ENCODE measurements at regions not wholly inside any gene's neighbourhood (a gene's known extent, or its start where the extent isn't known, plus 50 kb on each side); places are given as distances from the start of the nearest gene placed in this dataset.
A peak's percentile ranks its signal among the peaks of the same experiment; 100 is the strongest.
"Not testable (repeated sequence)": the region's sequence is repeated elsewhere in the genome, so short reads cannot be mapped to it uniquely, and the experiment has no call there.

DNA sequence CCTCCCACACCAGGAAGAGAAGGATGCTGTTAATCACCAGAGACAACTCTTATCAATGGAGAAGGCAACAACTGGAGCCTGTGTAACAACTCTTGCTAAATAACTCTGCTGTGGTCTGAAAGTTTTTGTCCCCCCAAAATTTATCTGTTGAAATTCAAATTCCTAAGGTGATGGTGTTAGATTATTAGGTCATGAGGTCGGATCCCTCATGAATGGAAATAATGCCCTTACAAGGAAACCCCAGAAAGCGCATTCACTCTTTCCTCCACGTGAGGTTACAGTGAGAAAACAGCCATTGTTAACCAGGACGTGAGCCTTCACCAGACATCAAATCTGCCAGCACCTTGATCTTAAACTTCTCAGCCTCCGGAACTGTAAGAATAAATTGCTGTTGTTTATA lies 141.9 kb upstream of the CXADR start:
- Mint-ChIP-seq H3K4me1 (ENCODE audit: low read depth in 2 of 2) (no peaks in the 10 kb centered on the region), H3K36me3 (ENCODE audit: insufficient read depth) (peaks cover 2% of the 10 kb centered on the region), H3K27ac (no peak overlapping the region), H3K9me3 (peaks cover 0 to 7% of the 10 kb centered on the region in 2 donors), H3K4me3 (no peak overlapping the region), H3K27me3 (peaks cover 0 to 7% of the 10 kb centered on the region in 2 donors)
- DNase-seq (no peak), ATAC-seq (replicated peaks) (no peak)

DNA sequence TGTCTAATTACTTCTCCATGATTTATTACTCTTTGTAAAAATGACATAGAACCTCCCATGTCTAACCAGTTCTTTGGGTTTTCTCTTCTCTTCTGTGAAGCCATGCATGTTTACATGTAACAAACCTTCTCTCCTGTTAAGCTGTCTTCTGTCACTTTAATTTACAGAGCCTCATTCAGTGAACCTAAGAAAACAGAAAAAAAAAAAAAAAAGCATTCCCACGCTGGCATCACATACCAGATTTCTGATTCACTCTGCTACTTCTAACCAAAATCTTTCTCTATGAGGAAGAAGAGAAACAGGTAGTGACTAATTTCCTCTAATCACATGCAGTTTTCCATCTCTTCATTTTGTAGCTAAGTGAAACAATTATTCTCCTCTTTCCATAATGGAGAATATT lies 141.4 kb upstream of the CXADR start:
- H3K36me3 Mint-ChIP-seq (ENCODE audit: insufficient read depth), result peaks cover 2% of the 10 kb centered on the region
- no peak overlapping the region for H3K27ac Mint-ChIP-seq
- DNase-seq (no peak), ATAC-seq (replicated peaks) (no peak)
- no peaks in the 10 kb centered on the region for H3K4me1 Mint-ChIP-seq (ENCODE audit: low read depth in 2 of 2)
- no peak overlapping the region for H3K4me3 Mint-ChIP-seq
- H3K9me3 Mint-ChIP-seq, result peaks cover 0 to 7% of the 10 kb centered on the region in 2 donors
- H3K27me3 Mint-ChIP-seq, result peaks cover 0 to 7% of the 10 kb centered on the region in 2 donors

GRCh38 chr21:17372200-17372599 lies 140.6 kb upstream of the CXADR start:
- peaks cover 0 to 7% of the 10 kb centered on the region in 2 donors for H3K27me3 Mint-ChIP-seq
- ATAC-seq (replicated peaks) (no peak), DNase-seq (no peak)
- no peak overlapping the region for H3K4me3 Mint-ChIP-seq
- H3K9me3 Mint-ChIP-seq, result peaks cover 0 to 7% of the 10 kb centered on the region in 2 donors
- peaks cover 2% of the 10 kb centered on the region for H3K36me3 Mint-ChIP-seq (ENCODE audit: insufficient read depth)
- no peak overlapping the region for H3K27ac Mint-ChIP-seq
- no peaks in the 10 kb centered on the region for H3K4me1 Mint-ChIP-seq (ENCODE audit: low read depth in 2 of 2)

- no peaks in the 10 kb centered on the region for H3K4me1 Mint-ChIP-seq (ENCODE audit: low read depth in 2 of 2)
- H3K4me3 Mint-ChIP-seq, result no peak overlapping the region
- H3K36me3 Mint-ChIP-seq (ENCODE audit: insufficient read depth), result no peaks in the 10 kb centered on the region
- no peaks in the 10 kb centered on the region for H3K27me3 Mint-ChIP-seq
- H3K9me3 Mint-ChIP-seq, result peaks cover 0 to 2% of the 10 kb centered on the region in 2 donors
- DNase-seq (no peak), ATAC-seq (replicated peaks) (no peak)
- H3K27ac Mint-ChIP-seq, result no peak overlapping the region
These were observed 126.3 kb upstream of the CXADR start for GRCh38 chr21:17386498-17386897.

- H3K4me1 Mint-ChIP-seq (ENCODE audit: low read depth in 2 of 2), result no peaks in the 10 kb centered on the region
- H3K4me3 Mint-ChIP-seq, result no peak overlapping the region
- H3K9me3 Mint-ChIP-seq, result peaks cover 0 to 2% of the 10 kb centered on the region in 2 donors
- no peaks in the 10 kb centered on the region for H3K36me3 Mint-ChIP-seq (ENCODE audit: insufficient read depth)
- ATAC-seq (replicated peaks) (peak; percentile 37), DNase-seq (peak; percentile 24 to 31 (median 26))
- H3K27ac Mint-ChIP-seq, result no peak overlapping the region
- H3K27me3 Mint-ChIP-seq, result no peaks in the 10 kb centered on the region
These were observed 125.7 kb upstream of the CXADR start for GRCh38 chr21:17387030-17387617.

DNA sequence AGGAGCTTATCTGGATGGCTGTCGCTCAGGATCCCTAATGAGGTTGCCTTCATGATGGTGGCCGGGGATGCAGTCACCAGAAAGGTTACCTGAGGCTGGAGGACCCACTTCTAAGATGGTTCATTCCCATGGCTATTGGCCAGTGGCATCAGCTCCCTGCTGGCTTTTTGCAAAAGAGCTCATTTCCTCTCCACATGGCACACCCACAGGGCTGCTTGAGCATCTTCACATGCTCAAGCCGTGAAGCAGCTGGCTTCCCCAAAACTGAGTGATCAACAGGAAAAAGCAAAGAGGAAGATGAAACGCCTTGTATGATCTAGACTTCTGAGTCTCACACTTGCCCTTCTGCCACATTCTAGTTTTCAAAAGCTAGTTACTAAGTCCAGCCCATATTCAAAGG lies 124.6 kb upstream of the CXADR start:
- no peak overlapping the region for H3K27ac Mint-ChIP-seq

GRCh38 chr21:17389311-17389710 lies 123.5 kb upstream of the CXADR start:
- Mint-ChIP-seq H3K4me1 (ENCODE audit: low read depth in 2 of 2) (no peaks in the 10 kb centered on the region), H3K27ac (no peak overlapping the region), H3K27me3 (no peaks in the 10 kb centered on the region), H3K9me3 (no peaks in the 10 kb centered on the region), H3K36me3 (ENCODE audit: insufficient read depth) (no peaks in the 10 kb centered on the region), H3K4me3 (no peak overlapping the region)
- ATAC-seq (replicated peaks) (no peak), DNase-seq (no peak)

More for the DNA sequence above, 124.6 kb upstream of the CXADR start:
- DNase-seq, result no peak
- Mint-ChIP-seq H3K36me3 (ENCODE audit: insufficient read depth) (no peaks in the 10 kb centered on the region), H3K9me3 (no peaks in the 10 kb centered on the region), H3K4me1 (ENCODE audit: low read depth in 2 of 2) (no peaks in the 10 kb centered on the region), H3K27me3 (no peaks in the 10 kb centered on the region), H3K4me3 (no peak overlapping the region)
- ATAC-seq (replicated peaks), result no peak

DNA sequence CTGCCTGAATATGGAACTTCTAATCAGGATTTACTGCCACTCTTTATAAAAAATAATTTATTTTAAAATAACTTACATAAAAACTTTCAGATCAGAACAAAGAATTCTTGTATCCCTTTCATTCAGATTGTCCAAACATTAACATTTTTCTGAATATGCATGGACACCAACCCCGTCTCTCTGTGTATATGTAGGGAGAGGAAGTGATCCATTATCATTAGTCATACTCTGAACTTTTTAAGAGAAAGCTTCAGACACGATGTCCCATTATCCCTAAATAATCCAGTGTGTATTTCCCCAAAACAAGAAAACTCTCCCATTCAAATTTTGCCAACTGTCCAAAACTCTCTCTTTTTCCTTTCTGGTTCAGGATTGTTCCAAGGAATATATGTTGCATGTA lies 122.3 kb upstream of the CXADR start:
- Mint-ChIP-seq H3K4me1 (ENCODE audit: low read depth in 2 of 2) (no peaks in the 10 kb centered on the region), H3K4me3 (no peak overlapping the region), H3K9me3 (no peaks in the 10 kb centered on the region), H3K27me3 (no peaks in the 10 kb centered on the region), H3K36me3 (ENCODE audit: insufficient read depth) (no peaks in the 10 kb centered on the region), H3K27ac (peak overlapping the region in 1 of 2 donors; percentile 52)
- ATAC-seq (replicated peaks), result no peak
- DNase-seq, result no peak

DNA sequence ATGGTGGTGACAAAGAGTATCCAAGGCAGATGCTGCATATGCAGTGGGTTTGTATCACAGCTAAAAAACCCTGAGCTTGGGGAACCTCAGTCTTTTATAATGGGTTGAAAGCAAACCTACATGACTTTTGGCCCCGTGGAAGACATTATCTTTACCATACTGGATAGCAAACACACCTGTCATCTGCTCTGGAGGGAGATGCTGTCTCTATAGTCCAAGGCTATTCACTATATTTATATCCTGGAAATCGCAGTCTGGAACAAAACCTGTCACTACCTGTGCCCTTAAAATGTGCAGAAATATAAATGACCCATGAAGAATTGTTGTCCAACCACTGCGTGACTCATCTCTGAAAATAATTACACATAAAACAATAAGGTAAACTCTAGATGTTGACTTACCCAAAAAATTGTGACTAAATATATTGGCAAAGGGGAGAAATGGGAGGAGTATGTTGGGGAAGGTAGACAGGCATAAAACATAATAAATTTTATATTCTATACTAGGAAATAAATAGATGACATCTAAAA lies 121.0 kb upstream of the CXADR start:
- Mint-ChIP-seq H3K4me3 (no peak overlapping the region), H3K27ac (no peak overlapping the region), H3K27me3 (no peaks in the 10 kb centered on the region), H3K9me3 (no peaks in the 10 kb centered on the region), H3K36me3 (ENCODE audit: insufficient read depth) (no peaks in the 10 kb centered on the region), H3K4me1 (ENCODE audit: low read depth in 2 of 2) (no peaks in the 10 kb centered on the region)
- no peak for ATAC-seq (replicated peaks)
- no peak for DNase-seq

DNA sequence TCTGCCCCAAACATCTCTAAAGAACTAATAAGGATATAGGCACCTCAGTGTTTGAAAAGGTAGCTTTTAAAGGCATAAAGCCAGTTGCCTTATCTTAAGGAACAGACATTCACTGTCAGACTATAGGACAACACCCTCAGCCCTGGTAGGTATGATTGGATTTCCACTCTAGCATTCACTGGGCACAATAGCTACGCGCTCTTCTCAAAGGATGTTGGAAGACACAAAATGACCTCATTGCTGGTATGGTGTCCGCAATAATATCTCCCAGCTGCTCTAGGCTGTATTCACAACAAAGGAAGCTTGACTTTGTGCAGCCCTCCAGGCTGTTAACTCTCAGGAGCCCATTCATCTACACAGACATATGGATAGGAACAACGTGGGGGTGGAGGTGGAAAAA lies 119.4 kb upstream of the CXADR start:
- no peak for ATAC-seq (replicated peaks)
- Mint-ChIP-seq H3K9me3 (no peaks in the 10 kb centered on the region), H3K4me3 (no peak overlapping the region), H3K36me3 (ENCODE audit: insufficient read depth) (no peaks in the 10 kb centered on the region), H3K4me1 (ENCODE audit: low read depth in 2 of 2) (no peaks in the 10 kb centered on the region), H3K27me3 (peaks cover 0 to 7% of the 10 kb centered on the region in 2 donors), H3K27ac (no peak overlapping the region)
- no peak for DNase-seq

DNA sequence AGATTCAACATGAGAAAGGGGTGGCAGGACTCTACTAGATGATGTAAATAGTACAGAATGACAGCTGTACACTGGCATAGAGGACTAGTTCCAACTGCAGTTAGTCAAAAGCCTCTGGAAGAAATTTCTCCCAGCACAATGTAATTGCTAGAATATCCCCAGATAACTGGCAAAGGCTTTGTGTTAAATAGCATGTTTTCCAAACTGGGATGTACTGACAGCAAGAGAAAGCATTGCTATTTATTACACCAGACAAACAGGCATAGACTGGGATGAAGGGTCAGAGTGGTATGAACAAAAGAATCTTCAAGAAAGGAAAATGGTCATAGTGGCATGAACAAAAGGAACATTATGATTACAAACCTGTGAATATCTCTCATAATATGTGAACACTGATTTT lies 115.9 kb upstream of the CXADR start:
- Mint-ChIP-seq H3K27me3 (peaks cover 0 to 7% of the 10 kb centered on the region in 2 donors), H3K4me3 (no peak overlapping the region), H3K9me3 (no peaks in the 10 kb centered on the region), H3K27ac (no peak overlapping the region), H3K4me1 (ENCODE audit: low read depth in 2 of 2) (no peaks in the 10 kb centered on the region), H3K36me3 (ENCODE audit: insufficient read depth) (no peaks in the 10 kb centered on the region)
- ATAC-seq (replicated peaks) (no peak), DNase-seq (no peak)

DNA sequence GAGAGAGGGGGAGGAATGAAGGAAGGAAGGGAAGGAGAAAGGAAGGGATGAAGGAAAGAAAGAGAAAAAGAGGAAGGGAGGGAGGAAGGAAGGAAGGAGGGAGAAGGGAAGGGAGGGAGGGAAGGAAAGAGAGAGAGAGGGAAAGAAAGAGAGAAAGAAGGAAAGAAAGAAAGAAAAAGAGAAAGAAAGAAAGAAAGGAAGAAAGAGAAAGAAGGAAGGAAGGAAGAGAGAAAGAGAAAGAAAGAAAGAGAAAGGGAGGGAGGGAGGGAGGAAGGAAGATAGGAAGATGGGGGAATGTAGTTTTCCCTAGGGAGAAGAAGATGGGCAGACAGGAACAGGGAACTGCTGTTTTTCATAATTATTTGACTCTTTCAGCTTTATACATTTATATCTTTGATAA lies 115.1 kb upstream of the CXADR start:
- ATAC-seq (replicated peaks) (no peak), DNase-seq (no peak)
- peaks cover 0 to 7% of the 10 kb centered on the region in 2 donors for H3K27me3 Mint-ChIP-seq
- H3K9me3 Mint-ChIP-seq, result no peaks in the 10 kb centered on the region
- peak overlapping the region in 1 of 2 donors; percentile 21 for H3K27ac Mint-ChIP-seq
- H3K4me3 Mint-ChIP-seq, result no peak overlapping the region
- no peaks in the 10 kb centered on the region for H3K4me1 Mint-ChIP-seq (ENCODE audit: low read depth in 2 of 2)
- H3K36me3 Mint-ChIP-seq (ENCODE audit: insufficient read depth), result no peaks in the 10 kb centered on the region

DNA sequence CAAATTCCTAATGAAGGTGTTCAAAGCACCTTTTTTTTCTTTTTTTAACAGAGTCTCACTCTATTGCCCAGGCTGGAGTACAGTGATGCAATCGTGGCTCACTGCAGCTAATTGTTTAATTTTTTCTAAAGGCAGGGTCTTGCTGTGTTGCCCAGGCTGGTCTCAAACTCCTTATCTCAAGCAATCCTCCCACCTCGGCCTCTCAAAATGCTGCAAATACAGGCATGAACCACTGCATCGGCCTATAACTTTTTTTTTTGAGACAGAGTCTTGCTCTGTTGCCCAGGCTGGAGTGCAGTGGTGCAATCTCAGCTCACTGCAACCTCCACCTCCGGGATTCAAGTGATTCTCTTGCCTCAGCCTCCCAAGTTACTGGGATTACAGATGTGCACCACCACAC lies 113.9 kb upstream of the CXADR start:
- H3K4me3 Mint-ChIP-seq; H3K36me3 Mint-ChIP-seq (ENCODE audit: insufficient read depth); H3K27me3 Mint-ChIP-seq; DNase-seq; H3K4me1 Mint-ChIP-seq (ENCODE audit: low read depth in 2 of 2); ATAC-seq (replicated peaks); H3K27ac Mint-ChIP-seq; H3K9me3 Mint-ChIP-seq: not testable (repeated sequence)

- Mint-ChIP-seq H3K9me3 (peaks cover 0 to 11% of the 10 kb centered on the region in 2 donors), H3K27ac (no peak overlapping the region), H3K36me3 (ENCODE audit: insufficient read depth) (no peaks in the 10 kb centered on the region), H3K4me3 (no peak overlapping the region), H3K4me1 (ENCODE audit: low read depth in 2 of 2) (no peaks in the 10 kb centered on the region), H3K27me3 (no peaks in the 10 kb centered on the region)
- ATAC-seq (replicated peaks) (no peak), DNase-seq (no peak)
These were observed 109.9 kb upstream of the CXADR start for GRCh38 chr21:17402937-17403336.

Measured in effector memory CD8-positive, alpha-beta T cell (primary cell).